H1 (cell line): ENCODE measurements at regions not wholly inside any gene's neighbourhood (a gene's known extent, or its start where the extent isn't known, plus 50 kb on each side); places are given as distances from the start of the nearest gene placed in this dataset.

Source experiments
- CTCF ChIA-PET: fragments of 300-600 bp; sonication (Branson Sonifier 250); formaldehyde crosslinking; loops from one replicate; lab custom pipeline; 2021; ENCODE audit not compliant: partially characterized antibody; lab: Charles Lee
- POLR2A ChIA-PET: fragments of 300-600 bp; sonication (Branson Sonifier 250); formaldehyde crosslinking; loops from one replicate; lab custom pipeline; 2021; ENCODE audit warnings: inconsistent platforms; ENCODE audit not compliant: partially characterized antibody; lab: Charles Lee
- DNase-seq, 2 experiments: peaks; one replicate each; pipeline versions ENCODE4 v3.0.0 to v3.0.0-alpha.2; 2010 to 2022; ENCODE audit warnings: low spot score in 2 of 2, low read depth in 1 of 2, mixed read lengths in 1 of 2
- FAIRE-seq: peaks from 2 replicates; lab custom pipeline; 2011; peaks lifted over from hg19 to GRCh38; lab: Jason Lieb, UNC
- H2AFZ ChIP-seq: 2 replicates; pipeline ENCODE4 v1.8.1; 2012; ENCODE audit warnings: low read length, inconsistent platforms
- H2AK5ac ChIP-seq: 2 replicates; pipeline ENCODE4 v1.6.1; 2013; ENCODE audit warnings: low read depth, low read length
- H2BK120ac ChIP-seq: replicated peaks from 2 replicates; pipeline ENCODE3; 2013; ENCODE audit warnings: low read depth, low read length, inconsistent platforms
- H2BK12ac ChIP-seq: 2 replicates; pipeline ENCODE4 v1.6.1; 2013; ENCODE audit warnings: low read depth, low read length
- H2BK15ac ChIP-seq: 2 replicates; pipeline ENCODE4 v1.6.1; 2013; ENCODE audit warnings: low read length
- H2BK20ac ChIP-seq: 2 replicates; pipeline ENCODE4 v1.6.1; 2013; ENCODE audit warnings: low read length
- H2BK5ac ChIP-seq: 2 replicates; pipeline ENCODE4 v1.6.1; 2013; ENCODE audit warnings: low read depth, low read length
- H3K14ac ChIP-seq: 2 replicates; pipeline ENCODE4 v1.6.1; 2013; ENCODE audit warnings: inconsistent platforms; ENCODE audit not compliant: insufficient read length
- H3K18ac ChIP-seq: 2 replicates; pipeline ENCODE4 v1.6.1; 2013; ENCODE audit warnings: low read length; ENCODE audit errors: extremely low read depth
- H3K23ac ChIP-seq: 2 replicates; pipeline ENCODE4 v1.6.1; 2013; ENCODE audit warnings: inconsistent platforms; ENCODE audit not compliant: insufficient read length
- H3K23me2 ChIP-seq: 2 replicates; pipeline ENCODE4 v1.6.1; 2013; ENCODE audit warnings: low read depth, low read length
- H3K27ac ChIP-seq: 2 replicates; pipeline ENCODE4 v1.6.1; 2011; ENCODE audit warnings: low read depth, low read length, inconsistent platforms
- H3K27me3 ChIP-seq, 4 experiments: replicated peaks in 1 of 4; 1 replicate in 1 of 4; 2 replicates in 3 of 4; pipeline versions ENCODE4 v1.6.1 to v1.8.1; 2011 to 2013; ENCODE audit warnings: low read length in 3 of 4, mild to moderate bottlenecking in 3 of 4, inconsistent platforms in 2 of 4, mixed read lengths in 2 of 4, moderate library complexity in 1 of 4; ENCODE audit not compliant: control insufficient read depth in 3 of 4, insufficient read depth in 3 of 4; ENCODE audit errors: extremely low read depth in 1 of 4
- H3K36me3 ChIP-seq, 4 experiments: 2 replicates each; pipeline versions ENCODE4 v1.6.1 to v1.8.1; 2011 to 2013; ENCODE audit warnings: mild to moderate bottlenecking in 4 of 4, low read length in 3 of 4, moderate library complexity in 2 of 4, control low read depth in 1 of 4, inconsistent platforms in 1 of 4; ENCODE audit not compliant: insufficient read depth in 4 of 4, control insufficient read depth in 2 of 4
- H3K4ac ChIP-seq: replicated peaks from 2 replicates; pipeline ENCODE3; 2013; ENCODE audit warnings: low read length, low read depth, mixed read lengths, inconsistent platforms; ENCODE audit not compliant: insufficient read length
- H3K4me1 ChIP-seq, 4 experiments: replicated peaks in 1 of 4; 1 replicate in 1 of 4; 2 replicates in 3 of 4; pipeline versions ENCODE4 v1.6.1 to v1.8.1; 2011 to 2013; ENCODE audit warnings: low read length in 3 of 4, inconsistent platforms in 2 of 4, mixed read lengths in 1 of 4; ENCODE audit not compliant: insufficient read depth in 4 of 4, control insufficient read depth in 3 of 4
- H3K4me2 ChIP-seq, 2 experiments: 2 replicates each; pipeline versions ENCODE4 v1.6.1 to v1.8.1; 2011 to 2013; ENCODE audit warnings: low read depth in 2 of 2, low read length in 2 of 2, control low read depth in 1 of 2, inconsistent platforms in 1 of 2, mild to moderate bottlenecking in 1 of 2; ENCODE audit not compliant: insufficient read depth in 1 of 2
- H3K4me3 ChIP-seq, 4 experiments: fragments of 200-600, 300-600 bp in 1 of 4; sonication (generic), shearing (Covaris generic), sonication (Bioruptor Twin) in 1 of 4; 2 replicates each; pipeline versions ENCODE4 v1.5.1 to v1.8.1; 2011 to 2016; ENCODE audit warnings: low read length in 4 of 4, low read depth in 3 of 4, control low read depth in 2 of 4, inconsistent platforms in 2 of 4, mild to moderate bottlenecking in 2 of 4, mixed read lengths in 1 of 4, moderate library complexity in 1 of 4; ENCODE audit not compliant: insufficient read depth in 2 of 4; ENCODE audit errors: extremely low read depth in 1 of 4
- H3K56ac ChIP-seq: replicated peaks from 2 replicates; pipeline ENCODE3; 2013; ENCODE audit warnings: low read depth, mild to moderate bottlenecking, mixed read lengths, low read length, inconsistent platforms; ENCODE audit not compliant: insufficient read length
- H3K79me1 ChIP-seq: 2 replicates; pipeline ENCODE4 v1.6.1; 2013; ENCODE audit warnings: low read depth, low read length, control low read depth
- H3K79me2 ChIP-seq, 2 experiments: 2 replicates each; pipeline versions ENCODE4 v1.6.1 to v1.8.1; 2012 to 2013; ENCODE audit warnings: low read length in 2 of 2, mild to moderate bottlenecking in 2 of 2, inconsistent platforms in 1 of 2; ENCODE audit not compliant: insufficient read depth in 2 of 2, control insufficient read depth in 1 of 2
- H3K9ac ChIP-seq, 4 experiments: replicated peaks in 1 of 4; 1 replicate in 1 of 4; 2 replicates in 3 of 4; pipeline versions ENCODE4 v1.6.1 to v1.8.1; 2011 to 2013; ENCODE audit warnings: low read depth in 3 of 4, low read length in 3 of 4, control low read depth in 2 of 4, mild to moderate bottlenecking in 2 of 4, moderate library complexity in 2 of 4, inconsistent platforms in 1 of 4; ENCODE audit errors: extremely low read depth in 1 of 4
- H3K9me3 ChIP-seq, 2 experiments: 2 replicates each; pipeline versions ENCODE4 v1.6.1 to v1.8.1; 2012 to 2013; ENCODE audit warnings: mild to moderate bottlenecking in 2 of 2, moderate library complexity in 2 of 2, control low read depth in 1 of 2, inconsistent platforms in 1 of 2, low read depth in 1 of 2, low read length in 1 of 2, mixed read lengths in 1 of 2; ENCODE audit not compliant: insufficient read depth in 2 of 2
- H4K20me1 ChIP-seq, 2 experiments: replicated peaks in 1 of 2; 2 replicates each; pipeline versions ENCODE3 to v1.8.1; 2011 to 2013; ENCODE audit warnings: inconsistent platforms in 2 of 2, low read length in 2 of 2, mild to moderate bottlenecking in 1 of 2; ENCODE audit not compliant: insufficient read depth in 2 of 2, control insufficient read depth in 1 of 2
- H4K5ac ChIP-seq: 2 replicates; pipeline ENCODE4 v1.6.1; 2013; ENCODE audit warnings: low read length, low read depth, mixed read lengths, inconsistent platforms; ENCODE audit not compliant: insufficient read length
- H4K8ac ChIP-seq: 2 replicates; pipeline ENCODE4 v1.8.0; 2013; ENCODE audit warnings: mild to moderate bottlenecking, moderate library complexity, low read length, inconsistent platforms; ENCODE audit not compliant: insufficient read depth; ENCODE audit errors: extremely low read depth
- H4K91ac ChIP-seq: replicated peaks from 2 replicates; pipeline ENCODE3; 2013; ENCODE audit warnings: low read length, mixed read lengths, inconsistent platforms; ENCODE audit not compliant: insufficient read length
- BCL11A ChIP-seq, 2 experiments: IDR thresholded peaks; one replicate each; pipeline ENCODE4 v1.6.1; 2011; ENCODE audit warnings: low read depth in 2 of 2, low read length in 2 of 2, mild to moderate bottlenecking in 2 of 2
- CBX8 ChIP-seq: fragments of 300-800, 300-1000 bp; sonication (generic); IDR thresholded peaks from 2 replicates; pipeline ENCODE4 v1.7.1; 2016; ENCODE audit warnings: low read depth, low read length, borderline replicate concordance
- CHD1 ChIP-seq: IDR thresholded peaks from 2 replicates; pipeline ENCODE4 v1.6.1; 2012; ENCODE audit warnings: low read depth, low read length, improper control_type of control experiment
- GABPA ChIP-seq: IDR thresholded peaks from 2 replicates; pipeline ENCODE4 v1.6.1; 2011; ENCODE audit warnings: mild to moderate bottlenecking, low read length, moderate library complexity, borderline replicate concordance; ENCODE audit not compliant: insufficient read depth
- KDM4A ChIP-seq: IDR thresholded peaks from one replicate; pipeline ENCODE4 v1.7.1; 2012; ENCODE audit warnings: low read depth, mild to moderate bottlenecking, moderate library complexity, low read length, inconsistent platforms; ENCODE audit not compliant: severe bottlenecking
- POU5F1 ChIP-seq: IDR thresholded peaks from 2 replicates; pipeline ENCODE4 v1.6.1; 2011; ENCODE audit warnings: low read depth, mild to moderate bottlenecking, low read length, moderate library complexity
- SRF ChIP-seq: IDR thresholded peaks from 2 replicates; pipeline ENCODE4 v1.6.1; 2011; ENCODE audit warnings: mild to moderate bottlenecking, low read depth, low read length, moderate library complexity
- SUZ12 ChIP-seq: fragments of 200-600 bp; sonication (generic); IDR thresholded peaks from 2 replicates; pipeline ENCODE4 v1.6.1; 2012; ENCODE audit warnings: mild to moderate bottlenecking, inconsistent platforms, low read length, moderate library complexity, mixed read lengths
- WGBS, 2 experiments: shearing (Covaris generic) in 1 of 2; methylation state at CpG; one replicate each; pipeline versions ENCODE4 v1.1.6 to v1.1.7; 2013 to 2015; ENCODE audit warnings: low lambda C conversion rate in 2 of 2, mixed read lengths in 2 of 2, inconsistent platforms in 1 of 2, low coverage in 1 of 2, missing lambda C conversion rate in 1 of 2; ENCODE audit not compliant: insufficient replicate concordance in 2 of 2, insufficient coverage in 1 of 2, insufficient read length in 1 of 2; ENCODE audit errors: extremely low coverage in 1 of 2, missing lambda C conversion rate in 1 of 2; 5-methylcytosine and 5-hydroxymethylcytosine counted together

DNA sequence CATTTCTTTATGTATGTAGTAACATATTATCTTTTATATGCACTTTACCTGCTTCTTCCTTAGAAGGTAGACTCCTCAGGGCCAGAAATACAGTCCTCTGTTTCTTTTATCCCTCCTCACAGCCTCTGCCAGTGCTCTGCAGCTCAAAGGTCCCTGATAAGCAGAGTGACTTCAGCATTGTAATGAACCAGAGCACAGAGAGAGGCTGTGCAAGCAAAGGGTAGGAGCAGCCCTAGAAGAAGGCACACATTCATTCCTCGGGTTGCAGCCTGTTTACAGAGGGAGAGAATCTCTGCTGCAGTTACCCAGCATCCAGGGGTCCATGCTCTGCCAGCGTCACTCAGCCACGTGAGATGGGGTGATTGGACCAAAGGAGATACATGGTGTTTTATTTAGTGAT, 101.1 kb downstream of the RHOU start:
- no peak overlapping the region for H4K91ac ChIP-seq
- no peak overlapping the region for H3K4me2 ChIP-seq
- no peak overlapping the region for H2BK20ac ChIP-seq
- no peak overlapping the region for H2BK5ac ChIP-seq
- 92% methylated on average over 3 of the region's 3 CpGs; no CpG with 5 or more reads in 1 of the 2 experiments for WGBS, 2 experiments
- H3K4ac ChIP-seq, result no peak overlapping the region
- no peak overlapping the region for H4K5ac ChIP-seq
- H3K23me2 ChIP-seq, result 0 out of 2 replicates have a peak, but pooled peaks cover 2% of the 10 kb centered on the region
- no peaks in the 10 kb centered on the region for H3K79me1 ChIP-seq
- H3K14ac ChIP-seq, result no peak overlapping the region
- no peaks in the 10 kb centered on the region for H3K36me3 ChIP-seq
- no peak overlapping the region for H3K9ac ChIP-seq
- no peaks in the 10 kb centered on the region for H3K9me3 ChIP-seq
- no peaks in the 10 kb centered on the region; a peak in 1 of 4 replicates for H3K79me2 ChIP-seq
- CTCF ChIA-PET, result no interaction called here
- no peak overlapping the region for H3K27ac ChIP-seq
- no peak overlapping the region for H2AK5ac ChIP-seq
- H3K18ac ChIP-seq, result no peak overlapping the region
- no peaks in the 10 kb centered on the region for H3K27me3 ChIP-seq
- no peak overlapping the region for H3K56ac ChIP-seq
- peaks cover 0 to 2% (median 0%) of the 10 kb centered on the region in 4 experiments; a peak in 2 of 7 replicates for H3K4me1 ChIP-seq
- no peak overlapping the region for H2BK15ac ChIP-seq
- H2AFZ ChIP-seq, result no peak overlapping the region
- FAIRE-seq, result no peak
- no peak overlapping the region for H2BK120ac ChIP-seq
- H3K23ac ChIP-seq, result no peak overlapping the region
- H4K8ac ChIP-seq, result no peak overlapping the region
- no peak overlapping the region for H2BK12ac ChIP-seq
- peak in 1 of 2 experiments; percentile 17 for DNase-seq
- H4K20me1 ChIP-seq, result no peaks in the 10 kb centered on the region
- POLR2A ChIA-PET, result no interaction called here
- H3K4me3 ChIP-seq, result no peak overlapping the region
- TF ChIP-seq CBX8, result no peak
- TF ChIP-seq KDM4A, result no peak
- no peak for TF ChIP-seq SRF
- TF ChIP-seq GABPA, result no peak
- no peak for TF ChIP-seq POU5F1
- no peak for TF ChIP-seq BCL11A (IDR thresholded peaks at IDR 0.05; ENCODE audit: low read depth in 2 of 2, low read length in 2 of 2)
- TF ChIP-seq CHD1, result no peak
- TF ChIP-seq SUZ12, result no peak
